Heart left ventricle (tissue), 16 donors: ENCODE measurements at regions not wholly inside any gene's neighbourhood (a gene's known extent, or its start where the extent isn't known, plus 50 kb on each side); places are given as distances from the start of the nearest gene placed in this dataset.
"Not testable (repeated sequence)": the region's sequence is repeated elsewhere in the genome, so short reads cannot be mapped to it uniquely, and the experiment has no call there.

Source experiments
- ATAC-seq, 4 donors: fragments of 200-7000 bp; cut with Tn5 transposase; one replicate each; pipeline ENCODE4 v1.9.1; 2020 to 2022; ENCODE audit warnings: moderate library complexity in 4 of 4, mild to moderate bottlenecking in 3 of 4, moderate number of reproducible peaks in 1 of 4
- DNase-seq, 5 donors: peaks; one replicate each; pipeline ENCODE4 v3.0.0-alpha.2; 2020
- H3K27ac ChIP-seq, 12 donors: fragments of 200-600 bp; sonication (generic) in 4 of 12; one replicate each; pipeline versions ENCODE4 v1.5.0 to v1.8.0; 2016 to 2022; ENCODE audit warnings: mild to moderate bottlenecking in 2 of 12
- H3K27me3 ChIP-seq, 9 donors: fragments of 200-600 bp; sonication (generic) in 2 of 9; one replicate each; pipeline versions ENCODE4 v1.5.1 to v1.8.0; 2016 to 2022; ENCODE audit warnings: mild to moderate bottlenecking in 3 of 9
- H3K36me3 ChIP-seq, 9 donors: fragments of 200-600 bp; sonication (generic) in 2 of 9; one replicate each; pipeline versions ENCODE4 v1.5.0 to v1.8.0; 2018 to 2022; ENCODE audit warnings: mild to moderate bottlenecking in 2 of 9
- H3K4me1 ChIP-seq, 12 donors: fragments of 200-600 bp; sonication (generic) in 4 of 12; one replicate each; pipeline versions ENCODE4 v1.5.0 to v1.8.0; 2016 to 2022; ENCODE audit warnings: mild to moderate bottlenecking in 3 of 12
- H3K4me3 ChIP-seq, 12 donors: fragments of 200-600 bp; sonication (generic) in 4 of 12; one replicate each; pipeline versions ENCODE4 v1.5.0 to v1.8.0; 2017 to 2022; ENCODE audit warnings: mild to moderate bottlenecking in 9 of 12, moderate library complexity in 4 of 12
- H3K9me3 ChIP-seq, 12 donors: fragments of 200-600 bp; sonication (generic) in 4 of 12; one replicate each; pipeline versions ENCODE4 v1.5.0 to v1.8.0; 2016 to 2022; ENCODE audit warnings: mild to moderate bottlenecking in 1 of 12
- POLR2A ChIP-seq, 2 donors: fragments of 450-650 bp; IDR thresholded peaks; one replicate each; pipeline ENCODE4 v1.6.1; 2017; ENCODE audit warnings: antibody characterized with exemption in 2 of 2, mild to moderate bottlenecking in 2 of 2, moderate library complexity in 2 of 2
- WGBS, 4 donors: extraction: QIAGEN DNeasy Blood & Tissue Kit in 2 of 4; methylation state at CpG; one replicate each; pipeline versions ENCODE4 v1.1.5 to v1.1.7; 2013 to 2018; 5-methylcytosine and 5-hydroxymethylcytosine counted together
- intact Hi-C, 10 donors: fragments of 100-400 bp; cut with DNase I; formaldehyde crosslinking; loops; one replicate each; pipeline versions ENCODE4 v1.11.1 to v1.14.2; 2022
- TF ChIP-seq, protein P1 (sequence below), 12 donors: fragments of 200-600 bp; sonication (generic) in 4 of 12; IDR thresholded peaks; one replicate each; pipeline versions ENCODE4 v1.5.0 to v1.8.0; 2018 to 2022; ENCODE audit warnings: antibody characterized with exemption in 12 of 12, mild to moderate bottlenecking in 5 of 12
- donor health status: ischemic (EF 13 %, LVEDD 7.1; RV severe dilation, severe dysfunction).
- donor health status: healthy with polysubstance abuse.
- donor health status: DM: no; HTN: yes; CAD: no.
- donor health status: DM: no; HTN: no; CAD: no.
- donor health status: ischemic (EF 25% LVEDD 6.9; RV normal size, moderate dysfunction).
- donor health status: ischemic (EF 25% LVEDD 5.7; RV mildly dilated, moderate dysfunction).
- donor health status: healthy.
- donor health status: DM: yes; HTN: yes; CAD: no.
- donor health status: ischemic (EF 35%, LVEDD 5.7; RV mildly dilated, moderate dysfunction).
- donor health status: nonischemic (EF 11% LVEDD 7.7; RV severe dilation, severe dysfunction).
- donor health status: DM: yes; HTN: yes; CAD: no.
- donor health status: PGD.
- donor health status: ischemic (EF 29% LVEDD 5.4; RV normal size, mild dysfunction).
- donor health status: nonischemic (EF 23%, LVEDD 6.1; RV moderate dilation, normal function).

DNA sequence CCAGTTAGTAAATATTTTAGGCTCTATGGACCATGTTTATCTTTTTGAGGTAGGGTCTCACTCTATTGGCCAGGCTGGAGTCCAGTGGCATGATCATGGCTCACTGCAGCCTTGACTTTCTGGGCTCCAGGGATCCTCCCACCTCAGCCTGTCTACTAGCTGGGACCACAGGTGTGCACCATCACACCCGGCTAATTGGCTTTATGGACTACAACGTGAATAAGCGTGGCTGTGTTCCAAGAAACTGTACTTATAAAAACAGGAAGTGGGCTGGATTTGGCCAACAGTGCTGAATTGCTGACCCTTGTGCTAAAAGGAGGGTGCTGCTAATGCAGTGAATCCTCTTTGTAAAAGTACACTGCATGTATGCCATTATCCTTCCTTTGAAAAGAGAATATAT is 111.7 kb upstream of the CDK13 start:
- peak in 1 of 4 donors; percentile 34 for ATAC-seq
- WGBS, 4 donors: 14 to 32% (median 16%) methylated on average over 3 of the region's 3 CpGs
- Histone ChIP-seq H3K27ac (no peak overlapping the region), H3K27me3 (peaks cover 0 to 9% (median 0%) of the 10 kb centered on the region in 9 donors), H3K36me3 (no peaks in the 10 kb centered on the region), H3K4me3 (no peak overlapping the region), H3K4me1 (peaks cover 0 to 8% (median 2%) of the 10 kb centered on the region in 12 donors), H3K9me3 (no peaks in the 10 kb centered on the region)
- intact Hi-C loops: no loop called here
- peak in 2 of 5 donors; percentile 15 to 37 for DNase-seq
- TF ChIP-seq POLR2A (IDR thresholded peaks at IDR 0.05): no peak
- TF ChIP-seq, protein P1, sequence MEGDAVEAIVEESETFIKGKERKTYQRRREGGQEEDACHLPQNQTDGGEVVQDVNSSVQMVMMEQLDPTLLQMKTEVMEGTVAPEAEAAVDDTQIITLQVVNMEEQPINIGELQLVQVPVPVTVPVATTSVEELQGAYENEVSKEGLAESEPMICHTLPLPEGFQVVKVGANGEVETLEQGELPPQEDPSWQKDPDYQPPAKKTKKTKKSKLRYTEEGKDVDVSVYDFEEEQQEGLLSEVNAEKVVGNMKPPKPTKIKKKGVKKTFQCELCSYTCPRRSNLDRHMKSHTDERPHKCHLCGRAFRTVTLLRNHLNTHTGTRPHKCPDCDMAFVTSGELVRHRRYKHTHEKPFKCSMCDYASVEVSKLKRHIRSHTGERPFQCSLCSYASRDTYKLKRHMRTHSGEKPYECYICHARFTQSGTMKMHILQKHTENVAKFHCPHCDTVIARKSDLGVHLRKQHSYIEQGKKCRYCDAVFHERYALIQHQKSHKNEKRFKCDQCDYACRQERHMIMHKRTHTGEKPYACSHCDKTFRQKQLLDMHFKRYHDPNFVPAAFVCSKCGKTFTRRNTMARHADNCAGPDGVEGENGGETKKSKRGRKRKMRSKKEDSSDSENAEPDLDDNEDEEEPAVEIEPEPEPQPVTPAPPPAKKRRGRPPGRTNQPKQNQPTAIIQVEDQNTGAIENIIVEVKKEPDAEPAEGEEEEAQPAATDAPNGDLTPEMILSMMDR (IDR thresholded peaks at IDR 0.05): no peak

DNA sequence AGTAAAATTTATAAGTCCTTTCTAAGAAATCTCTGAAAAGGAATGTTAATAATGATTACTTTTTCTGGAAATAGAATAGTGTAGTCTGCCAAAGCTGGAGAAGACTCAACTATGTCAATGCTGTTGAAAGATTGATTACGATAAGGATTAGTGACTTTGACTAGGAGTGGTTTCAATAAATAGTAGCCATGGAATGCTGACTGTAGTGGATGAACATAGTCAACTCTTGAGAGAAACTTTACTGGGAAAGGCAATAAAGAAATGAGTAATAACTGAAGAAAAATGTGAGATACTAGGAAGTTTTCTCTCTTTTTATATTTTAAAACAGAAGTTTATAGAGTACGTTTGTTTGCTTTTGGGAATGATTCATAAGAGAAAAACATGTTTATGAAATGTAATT is 105.0 kb upstream of the CDK13 start:
- H3K4me1 ChIP-seq: no peaks in the 10 kb centered on the region
- H3K27me3 ChIP-seq: no peaks in the 10 kb centered on the region
- H3K36me3 ChIP-seq: no peaks in the 10 kb centered on the region
- no peak overlapping the region for H3K27ac ChIP-seq
- no peak overlapping the region for H3K4me3 ChIP-seq
- TF ChIP-seq, protein P1 (IDR thresholded peaks at IDR 0.05): no peak
- TF ChIP-seq POLR2A (IDR thresholded peaks at IDR 0.05): no peak
- no peaks in the 10 kb centered on the region for H3K9me3 ChIP-seq
- ATAC-seq (no peak), DNase-seq (no peak)
- 84 to 90% (median 87%) methylated on average over 2 of the region's 2 CpGs for WGBS, 4 donors
- intact Hi-C loops: no loop called here

DNA sequence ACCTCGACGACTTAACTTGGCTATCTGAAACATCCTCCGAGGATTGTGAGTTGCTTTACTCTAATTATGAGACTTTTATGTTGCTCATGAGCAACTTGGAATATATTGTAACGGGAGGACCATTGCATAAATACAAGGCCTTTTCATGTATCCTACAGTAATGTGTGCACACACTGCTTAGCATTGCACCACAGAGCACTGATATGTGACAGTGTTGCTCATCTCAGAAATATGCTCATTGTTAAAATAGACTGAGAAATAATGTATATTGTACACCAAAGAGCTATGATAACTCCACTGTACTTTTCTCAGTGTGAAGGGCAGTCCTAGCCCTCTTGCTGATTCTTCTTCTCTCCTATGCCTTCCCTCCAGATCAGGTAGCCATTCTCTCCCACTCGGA is 102.8 kb upstream of the CDK13 start:
- Histone ChIP-seq H3K27me3 (peaks cover 0 to 7% (median 0%) of the 10 kb centered on the region in 9 donors), H3K4me3 (no peak overlapping the region), H3K9me3 (no peaks in the 10 kb centered on the region), H3K36me3 (no peaks in the 10 kb centered on the region), H3K4me1 (no peaks in the 10 kb centered on the region), H3K27ac (no peak overlapping the region)
- WGBS, 4 donors: 86 to 96% (median 89%) methylated on average over 5 of the region's 5 CpGs
- TF ChIP-seq, protein P1 (IDR thresholded peaks at IDR 0.05): no peak
- TF ChIP-seq POLR2A (IDR thresholded peaks at IDR 0.05): no peak
- ATAC-seq (no peak), DNase-seq (no peak)
- intact Hi-C loops: no loop called here

DNA sequence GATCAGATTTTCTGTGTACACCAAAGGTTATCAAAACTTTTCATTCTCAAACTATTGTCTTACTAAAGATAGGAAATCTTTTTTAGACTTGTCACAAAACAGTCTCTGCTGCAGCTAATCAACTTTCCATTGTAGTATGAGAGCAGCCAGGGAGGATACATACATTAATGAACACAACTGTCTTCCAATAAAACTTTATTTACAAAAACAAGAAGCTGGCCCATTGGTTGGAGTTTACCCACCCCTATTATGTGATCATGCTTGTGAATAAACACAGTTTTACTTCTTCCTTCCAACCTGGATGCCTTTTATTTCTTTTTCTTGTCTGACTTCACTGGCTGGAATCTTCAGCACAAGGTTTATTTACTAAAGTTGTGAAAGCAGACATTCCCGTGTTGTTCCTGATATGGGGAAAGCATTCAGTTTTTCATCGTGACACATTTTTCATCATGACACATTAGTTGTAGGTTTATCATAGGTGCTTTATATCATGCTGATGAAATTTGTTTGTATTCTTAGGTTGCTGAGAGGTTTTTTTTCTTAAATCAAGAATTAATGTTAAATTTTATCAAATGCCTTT is 98.5 kb upstream of the CDK13 start:
- peaks cover 0 to 8% (median 0%) of the 10 kb centered on the region in 12 donors for H3K4me1 ChIP-seq
- DNase-seq (no peak), ATAC-seq (no peak)
- H3K4me3 ChIP-seq: no peak overlapping the region
- WGBS, 4 donors: 87 to 96% (median 93%) methylated on average over 2 of the region's 2 CpGs
- no peak overlapping the region for H3K27ac ChIP-seq
- H3K9me3 ChIP-seq: no peaks in the 10 kb centered on the region
- peaks cover 0 to 7% (median 0%) of the 10 kb centered on the region in 9 donors for H3K27me3 ChIP-seq
- intact Hi-C loops: no loop called here
- no peak for TF ChIP-seq POLR2A (IDR thresholded peaks at IDR 0.05)
- TF ChIP-seq, protein P1 (IDR thresholded peaks at IDR 0.05): no peak
- H3K36me3 ChIP-seq: no peaks in the 10 kb centered on the region

DNA sequence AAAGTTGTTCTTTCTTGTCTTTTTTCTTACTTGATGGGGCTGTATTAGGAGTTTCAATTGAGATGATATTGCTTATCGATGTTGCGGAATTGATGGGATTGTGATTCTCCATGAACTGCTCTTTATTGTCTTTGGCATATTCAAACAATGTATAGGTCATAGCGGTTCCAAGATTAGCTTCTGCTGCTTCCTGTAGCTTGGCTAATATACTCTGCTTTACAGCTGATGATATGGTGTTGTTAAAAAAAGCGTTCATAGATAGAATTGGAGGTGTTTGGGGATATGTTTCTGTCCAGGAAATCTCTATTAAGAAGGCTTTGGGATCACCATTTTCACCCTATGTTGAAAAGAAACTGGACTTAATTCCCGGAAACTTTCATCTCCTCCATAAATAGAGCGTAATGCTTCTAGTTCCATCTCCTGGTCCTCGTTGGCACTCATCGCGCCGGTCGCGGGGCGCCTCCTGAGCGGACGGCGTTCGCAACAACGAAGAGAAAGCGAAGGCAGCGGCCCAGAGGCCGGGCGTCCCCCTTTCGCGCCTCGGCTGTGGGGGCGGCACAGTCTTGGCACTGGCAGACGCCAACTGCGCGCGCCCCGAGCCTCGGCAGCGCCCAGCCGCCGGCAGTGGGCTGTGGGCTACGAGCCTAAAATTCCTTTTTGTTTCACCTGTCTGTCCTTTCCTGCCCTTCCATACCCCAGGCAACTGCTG is 95.3 kb upstream of the CDK13 start:
- H3K27me3 ChIP-seq, H3K4me1 ChIP-seq, H3K9me3 ChIP-seq, H3K27ac ChIP-seq, DNase-seq, intact Hi-C loops, H3K36me3 ChIP-seq: not testable (repeated sequence)
- peak overlapping the region in 11 of 12 donors; percentile 24 to 55 (median 44) for H3K4me3 ChIP-seq
- peak in 3 of 4 donors; percentile 79 to 87 (median 80) for ATAC-seq
- WGBS, 4 donors: 5 to 8% (median 6%) methylated on average over 22 to 35 of the region's 36 CpGs
